ENCODE measurements at regions not wholly inside any gene's neighbourhood (a gene's known extent, or its start where the extent isn't known, plus 50 kb on each side); places are given as distances from the start of the nearest gene placed in this dataset.
"Not testable (repeated sequence)": the region's sequence is repeated elsewhere in the genome, so short reads cannot be mapped to it uniquely, and the experiment has no call there.

GRCh38 chr21:18772404-18772803, 368.8 kb upstream of the TMPRSS15 start:
- no peaks in the 10 kb centered on the region for H3K4me1 ChIP-seq
- no peaks in the 10 kb centered on the region for H3K27me3 ChIP-seq
- H3K9me3 ChIP-seq (replicated peaks): no peaks in the 10 kb centered on the region; the same call in 1 of the 2 replicates
- peak in 1 of 2 experiments; percentile 11 for DNase-seq
- no peak overlapping the region for H3K4me3 ChIP-seq
- H3K27ac ChIP-seq: no peak overlapping the region
- no peaks in the 10 kb centered on the region for H3K36me3 ChIP-seq

DNA sequence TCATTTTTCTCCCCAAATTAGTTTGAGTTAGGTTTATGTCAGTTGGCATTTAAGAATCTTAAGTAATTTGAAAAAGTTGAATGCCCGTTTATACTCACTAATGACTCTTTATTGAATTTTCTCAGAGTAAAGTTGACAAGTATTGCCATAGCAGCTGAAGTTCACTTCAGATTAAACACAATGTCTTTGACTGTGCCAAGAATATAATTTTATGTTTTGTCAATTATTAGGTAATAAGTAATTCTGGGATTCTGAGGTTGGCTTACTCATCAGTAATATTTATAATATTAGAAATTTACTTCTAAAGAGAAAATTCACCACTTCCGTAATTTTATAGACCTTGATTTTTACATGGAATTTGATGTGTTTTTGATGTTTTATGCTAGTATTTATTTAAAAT, 369.3 kb upstream of the TMPRSS15 start:
- Histone ChIP-seq H3K27me3 (no peaks in the 10 kb centered on the region), H3K4me1 (no peaks in the 10 kb centered on the region), H3K36me3 (no peaks in the 10 kb centered on the region), H3K27ac (no peak overlapping the region), H3K4me3 (no peak overlapping the region), H3K9me3 (replicated peaks) (no peaks in the 10 kb centered on the region; the same call in 1 of the 2 replicates)
- no peak for DNase-seq

DNA sequence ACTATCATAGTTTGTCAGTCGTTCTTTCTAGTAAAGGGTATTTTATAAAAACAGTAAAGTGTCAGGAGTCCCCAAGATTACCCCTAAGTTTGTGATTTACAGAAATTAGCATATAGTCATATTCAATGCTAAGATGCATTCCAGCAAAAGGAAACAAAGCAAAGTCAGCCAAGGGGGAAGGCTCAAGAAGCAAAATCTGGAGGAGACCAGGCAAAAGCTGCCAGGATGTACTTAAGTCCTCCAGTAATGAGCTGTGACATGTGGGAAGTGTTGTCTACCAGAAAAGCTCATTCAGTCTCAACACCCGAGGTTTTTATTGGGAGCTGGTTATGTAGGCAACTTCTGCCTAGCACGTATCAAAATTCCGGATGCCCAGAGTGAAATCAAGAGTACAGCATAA, 373.4 kb upstream of the TMPRSS15 start:
- Histone ChIP-seq H3K27me3 (no peaks in the 10 kb centered on the region), H3K27ac (no peak overlapping the region), H3K36me3 (no peaks in the 10 kb centered on the region), H3K4me1 (no peaks in the 10 kb centered on the region), H3K9me3 (replicated peaks) (no peaks in the 10 kb centered on the region; the same call in 1 of the 2 replicates), H3K4me3 (no peak overlapping the region)
- no peak for DNase-seq

- Histone ChIP-seq H3K27me3 (no peaks in the 10 kb centered on the region), H3K27ac (no peak overlapping the region), H3K36me3 (no peaks in the 10 kb centered on the region), H3K4me1 (no peaks in the 10 kb centered on the region), H3K9me3 (replicated peaks) (no peaks in the 10 kb centered on the region), H3K4me3 (no peak overlapping the region)
- no peak for DNase-seq
These were observed 379.1 kb upstream of the TMPRSS15 start for GRCh38 chr21:18782721-18783120.

DNA sequence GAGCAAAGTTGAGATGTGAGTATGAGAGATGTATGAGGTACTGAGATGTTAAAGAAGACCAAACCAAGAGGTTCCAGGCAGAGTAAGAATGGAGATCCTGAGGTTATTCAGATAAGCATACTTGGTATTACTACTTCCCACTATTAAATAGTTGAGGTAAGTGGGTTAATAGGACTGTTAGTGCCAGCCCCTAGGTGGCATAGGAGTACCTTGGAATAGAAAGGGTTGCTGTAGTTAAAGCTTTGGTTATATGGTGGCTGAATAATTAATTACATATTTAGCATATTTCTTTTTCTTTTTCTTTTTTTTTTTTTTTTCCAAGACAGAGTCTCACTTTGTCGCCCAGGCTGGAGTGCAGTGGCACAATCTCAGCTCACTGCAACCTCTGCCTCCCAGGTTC, 397.9 kb upstream of the TMPRSS15 start:
- Histone ChIP-seq H3K4me1 (no peaks in the 10 kb centered on the region; the same call in 1 of the 2 replicates), H3K4me3 (no peak overlapping the region), H3K27me3 (no peaks in the 10 kb centered on the region), H3K9me3 (replicated peaks) (no peaks in the 10 kb centered on the region), H3K27ac (no peak overlapping the region), H3K36me3 (no peaks in the 10 kb centered on the region)
- peak; percentile 8 to 23 for DNase-seq

GRCh38 chr21:18803624-18804023, 400.0 kb upstream of the TMPRSS15 start:
- no peaks in the 10 kb centered on the region for H3K27me3 ChIP-seq
- H3K9me3 ChIP-seq (replicated peaks): no peaks in the 10 kb centered on the region
- DNase-seq: no peak

GRCh38 chr21:18810136-18810535, 406.6 kb upstream of the TMPRSS15 start:
- DNase-seq: no peak
- no peak overlapping the region for H3K27ac ChIP-seq
- H3K4me1 ChIP-seq: no peaks in the 10 kb centered on the region
- no peaks in the 10 kb centered on the region for H3K27me3 ChIP-seq
- no peaks in the 10 kb centered on the region for H3K9me3 ChIP-seq (replicated peaks)
- no peak overlapping the region for H3K4me3 ChIP-seq
- H3K36me3 ChIP-seq: no peaks in the 10 kb centered on the region

More at GRCh38 chr21:18803624-18804023, 400.0 kb upstream of the TMPRSS15 start:
- no peaks in the 10 kb centered on the region for H3K36me3 ChIP-seq
- no peak overlapping the region for H3K27ac ChIP-seq
- H3K4me3 ChIP-seq: no peak overlapping the region
- no peaks in the 10 kb centered on the region; the same call in 1 of the 2 replicates for H3K4me1 ChIP-seq

- Histone ChIP-seq H3K36me3 (no peaks in the 10 kb centered on the region), H3K4me1 (no peaks in the 10 kb centered on the region), H3K27me3 (no peaks in the 10 kb centered on the region), H3K9me3 (replicated peaks) (no peaks in the 10 kb centered on the region), H3K4me3 (no peak overlapping the region), H3K27ac (no peak overlapping the region)
- DNase-seq: no peak
These were observed 408.7 kb upstream of the TMPRSS15 start for GRCh38 chr21:18812308-18812707.

GRCh38 chr21:18819507-18819906, 415.9 kb upstream of the TMPRSS15 start:
- H3K36me3 ChIP-seq: no peaks in the 10 kb centered on the region
- H3K9me3 ChIP-seq (replicated peaks): no peaks in the 10 kb centered on the region
- no peak for DNase-seq
- no peak overlapping the region for H3K4me3 ChIP-seq
- no peaks in the 10 kb centered on the region for H3K4me1 ChIP-seq
- no peak overlapping the region for H3K27ac ChIP-seq
- no peaks in the 10 kb centered on the region for H3K27me3 ChIP-seq

GRCh38 chr21:18826562-18826961, 423.0 kb upstream of the TMPRSS15 start:
- Histone ChIP-seq H3K36me3 (no peaks in the 10 kb centered on the region), H3K27me3 (no peaks in the 10 kb centered on the region), H3K4me1 (no peaks in the 10 kb centered on the region), H3K9me3 (replicated peaks) (no peaks in the 10 kb centered on the region), H3K27ac (no peak overlapping the region), H3K4me3 (no peak overlapping the region)
- peak in 1 of 2 experiments; percentile 10 for DNase-seq

GRCh38 chr21:18831942-18832676, 428.5 kb upstream of the TMPRSS15 start:
- no peaks in the 10 kb centered on the region for H3K27me3 ChIP-seq

GRCh38 chr21:18832950-18833349, 429.4 kb upstream of the TMPRSS15 start:
- Histone ChIP-seq H3K27me3 (no peaks in the 10 kb centered on the region), H3K36me3 (no peaks in the 10 kb centered on the region), H3K4me3 (no peak overlapping the region), H3K27ac (peak overlapping the region; percentile 21; the same call in 1 of the 2 replicates), H3K9me3 (replicated peaks) (no peaks in the 10 kb centered on the region), H3K4me1 (peaks cover 12% of the 10 kb centered on the region; the same call in 1 of the 2 replicates)
- DNase-seq: peak; percentile 3 to 13

More at GRCh38 chr21:18831942-18832676, 428.5 kb upstream of the TMPRSS15 start:
- Histone ChIP-seq H3K4me1 (peaks cover 12% of the 10 kb centered on the region; the same call in 1 of the 2 replicates), H3K9me3 (replicated peaks) (no peaks in the 10 kb centered on the region), H3K4me3 (no peak overlapping the region), H3K36me3 (no peaks in the 10 kb centered on the region), H3K27ac (no peak overlapping the region)
- DNase-seq: no peak

DNA sequence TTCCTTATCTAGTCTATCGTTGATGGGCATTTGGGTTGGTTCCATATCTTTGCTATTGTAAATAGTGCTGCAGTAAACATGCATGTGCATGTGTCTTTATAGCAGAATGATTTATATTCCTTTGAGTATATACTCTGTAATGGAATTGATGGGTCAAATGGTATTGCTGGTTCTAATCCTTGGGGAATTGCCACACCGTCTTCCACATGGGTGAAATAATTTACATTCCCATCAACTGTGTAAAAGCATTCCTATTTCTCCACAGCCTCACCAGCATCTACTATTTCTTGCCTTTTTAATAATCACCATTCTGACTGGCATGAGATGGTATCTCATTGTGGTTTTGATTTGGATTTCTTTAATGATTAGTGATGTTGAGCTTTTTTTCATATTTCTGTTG, 430.5 kb upstream of the TMPRSS15 start:
- not testable (repeated sequence) for H3K9me3 ChIP-seq (replicated peaks); H3K4me3 ChIP-seq; H3K36me3 ChIP-seq; H3K27ac ChIP-seq; H3K27me3 ChIP-seq; DNase-seq
- peaks cover 12% of the 10 kb centered on the region; the same call in 1 of the 2 replicates for H3K4me1 ChIP-seq

- H3K9me3 ChIP-seq (replicated peaks): 0 out of 2 replicates have a peak, but pooled peaks cover 6% of the 10 kb centered on the region
- no peak overlapping the region for H3K27ac ChIP-seq
- no peaks in the 10 kb centered on the region for H3K27me3 ChIP-seq
- H3K4me3 ChIP-seq: no peak overlapping the region
- DNase-seq: peak; percentile 6 to 57
- no peaks in the 10 kb centered on the region for H3K4me1 ChIP-seq
- H3K36me3 ChIP-seq: no peaks in the 10 kb centered on the region
These were observed 436.7 kb upstream of the TMPRSS15 start for GRCh38 chr21:18840239-18840638.

DNA sequence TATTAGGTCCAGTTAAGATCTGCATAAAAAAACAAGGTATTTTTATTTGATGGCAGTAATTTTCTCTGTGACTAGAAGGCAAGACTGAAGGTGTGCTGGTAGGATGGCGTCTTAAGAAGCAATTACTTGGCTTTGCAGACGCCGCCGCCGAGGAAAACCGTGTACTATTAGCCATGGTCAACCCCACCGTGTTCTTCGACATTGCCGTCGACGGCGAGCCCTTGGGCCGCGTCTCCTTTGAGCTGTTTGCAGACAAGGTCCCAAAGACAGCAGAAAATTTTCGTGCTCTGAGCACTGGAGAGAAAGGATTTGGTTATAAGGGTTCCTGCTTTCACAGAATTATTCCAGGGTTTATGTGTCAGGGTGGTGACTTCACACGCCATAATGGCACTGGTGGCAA, 454.0 kb upstream of the TMPRSS15 start:
- DNase-seq; H3K4me1 ChIP-seq; H3K4me3 ChIP-seq; H3K36me3 ChIP-seq; H3K9me3 ChIP-seq (replicated peaks); H3K27me3 ChIP-seq; H3K27ac ChIP-seq: not testable (repeated sequence)

DNA sequence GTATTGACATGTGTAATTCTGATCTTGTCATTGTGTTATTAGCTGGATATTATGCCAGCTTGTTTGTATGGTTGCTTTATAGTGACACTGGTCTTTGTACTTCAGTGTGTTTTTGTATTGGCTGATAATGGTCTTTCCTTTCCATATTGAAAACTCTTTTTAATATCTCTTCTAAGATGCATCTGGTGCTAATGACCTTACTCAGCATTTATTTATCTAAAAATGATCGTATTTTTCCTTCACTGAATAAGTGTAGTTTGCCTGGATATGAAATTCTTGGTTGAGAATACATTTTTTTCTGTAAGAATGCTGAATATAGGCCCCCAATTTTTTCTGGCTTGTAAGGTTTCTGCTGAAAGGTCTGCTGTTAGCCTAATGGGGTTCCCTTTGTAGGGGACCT, 465.5 kb upstream of the TMPRSS15 start:
- DNase-seq: no peak
- Histone ChIP-seq H3K4me1 (no peaks in the 10 kb centered on the region), H3K4me3 (no peak overlapping the region), H3K9me3 (replicated peaks) (no peaks in the 10 kb centered on the region), H3K36me3 (no peaks in the 10 kb centered on the region), H3K27ac (no peak overlapping the region), H3K27me3 (no peaks in the 10 kb centered on the region)
